HUES64 (cell line): ENCODE measurements at regions not wholly inside any gene's neighbourhood (a gene's known extent, or its start where the extent isn't known, plus 50 kb on each side); places are given as distances from the start of the nearest gene placed in this dataset.
"Not testable (repeated sequence)": the region's sequence is repeated elsewhere in the genome, so short reads cannot be mapped to it uniquely, and the experiment has no call there.

Experiments
- H3K27ac ChIP-seq: 2 replicates; pipeline ENCODE4 v1.7.0; 2013; ENCODE audit warnings: low read depth, low read length, inconsistent platforms
- H3K27me3 ChIP-seq: 2 replicates; pipeline ENCODE4 v1.6.1; 2013; ENCODE audit warnings: mild to moderate bottlenecking, low read length; ENCODE audit not compliant: insufficient read depth
- H3K36me3 ChIP-seq: 2 replicates; pipeline ENCODE4 v1.6.1; 2013; ENCODE audit warnings: mild to moderate bottlenecking, low read length; ENCODE audit not compliant: insufficient read depth
- H3K4me1 ChIP-seq: 2 replicates; pipeline ENCODE4 v1.6.1; 2013; ENCODE audit warnings: mild to moderate bottlenecking, low read length, moderate library complexity; ENCODE audit not compliant: insufficient read depth
- H3K4me3 ChIP-seq: 2 replicates; pipeline ENCODE4 v1.5.1; 2013; ENCODE audit warnings: mild to moderate bottlenecking, low read length, moderate library complexity
- H3K9ac ChIP-seq: 2 replicates; pipeline ENCODE4 v1.6.1; 2013; ENCODE audit warnings: mild to moderate bottlenecking, low read depth, low read length
- H3K9me3 ChIP-seq: 2 replicates; pipeline ENCODE4 v1.6.1; 2013; ENCODE audit warnings: low read depth, low read length; ENCODE audit not compliant: insufficient read depth
- WGBS: fragments of 150-250, 120-280 bp; methylation state at CpG from one replicate; pipeline ENCODE4 v1.1.7; 2013; ENCODE audit warnings: missing lambda C conversion rate; 5-methylcytosine and 5-hydroxymethylcytosine counted together

- 93% methylated on average over 2 of the region's 2 CpGs for WGBS
- Histone ChIP-seq H3K4me1 (no peaks in the 10 kb centered on the region), H3K4me3 (no peak overlapping the region), H3K27me3 (no peaks in the 10 kb centered on the region), H3K9ac (no peak overlapping the region), H3K9me3 (no peaks in the 10 kb centered on the region), H3K27ac (no peak overlapping the region), H3K36me3 (no peaks in the 10 kb centered on the region)
Observed at GRCh38 chr5:32928761-32929160, 217.6 kb downstream of the NPR3 start.

DNA sequence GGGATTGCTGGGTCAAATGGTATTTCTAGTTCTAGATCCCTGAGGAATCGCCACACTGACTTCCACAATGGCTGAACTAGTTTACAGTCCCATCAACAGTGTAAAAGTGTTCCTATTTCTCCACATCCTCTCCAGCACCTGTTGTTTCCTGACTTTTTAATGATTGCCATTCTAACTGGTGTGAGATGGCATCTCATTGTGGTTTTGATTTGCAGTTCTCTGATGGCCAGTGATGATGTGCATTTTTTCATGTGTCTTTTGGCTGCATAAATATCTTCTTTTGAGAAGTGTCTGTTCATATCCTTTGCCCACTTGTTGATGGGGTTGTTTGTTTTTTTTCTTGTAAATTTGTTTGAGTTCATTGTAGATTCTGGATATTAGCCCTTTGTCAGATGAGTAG, 220.3 kb downstream of the NPR3 start:
- H3K9ac ChIP-seq, result not testable (repeated sequence)
- no CpG with 5 or more reads among the region's 1 CpG for whole genome bisulfite sequencing

GRCh38 chr5:32932241-32932935, 221.3 kb downstream of the NPR3 start:
- no peaks in the 10 kb centered on the region for H3K4me1 ChIP-seq
- no peaks in the 10 kb centered on the region for H3K27me3 ChIP-seq
- H3K9ac ChIP-seq, result no peak overlapping the region
- H3K4me3 ChIP-seq, result no peak overlapping the region
- H3K36me3 ChIP-seq, result no peaks in the 10 kb centered on the region
- no peak overlapping the region for H3K27ac ChIP-seq
- 66% methylated on average over 4 of the region's 4 CpGs for WGBS
- no peaks in the 10 kb centered on the region for H3K9me3 ChIP-seq

More for the DNA sequence above, 220.3 kb downstream of the NPR3 start:
- H3K9me3 ChIP-seq, H3K4me3 ChIP-seq, H3K4me1 ChIP-seq, H3K36me3 ChIP-seq, H3K27ac ChIP-seq, H3K27me3 ChIP-seq: not testable (repeated sequence)

GRCh38 chr5:32933692-32934091, 222.6 kb downstream of the NPR3 start:
- no peaks in the 10 kb centered on the region for H3K4me1 ChIP-seq
- H3K36me3 ChIP-seq, result no peaks in the 10 kb centered on the region
- no peak overlapping the region for H3K9ac ChIP-seq
- no peak overlapping the region for H3K27ac ChIP-seq
- 94% methylated on average over 8 of the region's 8 CpGs for WGBS
- H3K27me3 ChIP-seq, result no peaks in the 10 kb centered on the region
- no peak overlapping the region for H3K4me3 ChIP-seq
- H3K9me3 ChIP-seq, result no peaks in the 10 kb centered on the region

DNA sequence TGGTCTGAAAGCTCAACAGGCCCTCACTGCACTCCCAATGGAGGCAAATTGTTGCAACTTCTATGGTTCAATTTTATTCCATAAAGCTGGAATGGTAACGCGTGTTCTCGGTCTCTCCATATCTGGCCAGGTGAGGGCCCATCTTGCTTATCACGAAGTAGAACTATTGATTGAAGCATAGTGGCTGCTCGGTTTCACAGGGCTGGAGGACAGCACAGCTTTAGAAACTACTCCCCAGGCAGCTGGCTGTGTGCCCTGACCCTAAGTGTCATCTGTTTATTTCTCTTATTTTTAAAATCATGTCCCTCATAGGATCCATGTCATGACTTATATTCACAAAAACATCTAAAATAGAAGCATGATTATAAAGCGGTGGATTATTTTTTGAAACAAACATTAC, 223.4 kb downstream of the NPR3 start:
- H3K9ac ChIP-seq, result no peak overlapping the region
- H3K36me3 ChIP-seq, result no peaks in the 10 kb centered on the region
- no peak overlapping the region for H3K4me3 ChIP-seq
- no peaks in the 10 kb centered on the region for H3K9me3 ChIP-seq
- WGBS, result 93% methylated on average over 5 of the region's 6 CpGs
- no peaks in the 10 kb centered on the region for H3K4me1 ChIP-seq
- no peaks in the 10 kb centered on the region for H3K27me3 ChIP-seq
- H3K27ac ChIP-seq, result no peak overlapping the region

DNA sequence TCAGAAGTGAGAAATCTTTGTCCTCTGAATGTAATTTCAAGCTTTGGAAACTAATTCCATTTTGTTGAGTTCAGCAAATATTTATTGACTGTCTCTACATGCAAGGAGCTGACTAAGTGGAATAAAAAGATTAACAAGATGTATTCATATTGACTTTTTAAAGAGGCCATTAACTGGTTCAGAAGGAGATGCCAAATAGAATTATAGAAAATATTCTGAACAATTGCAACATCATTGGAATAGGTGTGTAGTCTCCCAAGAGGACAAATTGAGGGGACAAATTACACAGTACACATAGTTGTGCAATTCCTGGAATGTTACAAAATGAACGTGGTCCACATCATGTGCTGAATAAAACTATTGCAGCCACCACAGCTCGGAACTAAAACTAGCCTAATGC, 224.2 kb downstream of the NPR3 start:
- WGBS, result 94% methylated on average over 2 of the region's 2 CpGs

DNA sequence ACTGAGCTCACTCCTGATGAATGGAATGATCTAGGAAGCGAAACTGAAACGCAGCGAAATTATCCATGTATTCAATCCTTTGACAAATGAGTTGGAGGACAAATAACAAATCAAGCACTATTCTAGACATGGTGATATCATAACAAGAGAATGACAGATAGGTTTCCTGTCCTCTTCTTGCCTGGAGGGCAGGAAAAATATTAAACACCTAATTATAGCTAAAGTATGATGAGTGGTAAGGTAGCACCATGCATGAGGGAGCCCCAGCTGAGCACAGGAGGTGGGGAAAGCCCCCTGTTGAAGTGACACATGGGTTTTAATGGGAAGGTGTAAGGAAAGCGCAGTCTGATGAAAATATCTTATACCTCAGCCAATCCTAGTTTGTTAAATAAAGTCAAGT, 225.2 kb downstream of the NPR3 start:
- H3K27ac ChIP-seq, result no peak overlapping the region
- WGBS, result no CpG with 5 or more reads among the region's 4 CpGs
- H3K4me1 ChIP-seq, result no peaks in the 10 kb centered on the region
- no peaks in the 10 kb centered on the region for H3K36me3 ChIP-seq
- no peaks in the 10 kb centered on the region for H3K27me3 ChIP-seq
- no peak overlapping the region for H3K9ac ChIP-seq
- H3K9me3 ChIP-seq, result no peaks in the 10 kb centered on the region
- H3K4me3 ChIP-seq, result no peak overlapping the region

More for the DNA sequence above, 224.2 kb downstream of the NPR3 start:
- H3K9me3 ChIP-seq, result no peaks in the 10 kb centered on the region
- H3K27me3 ChIP-seq, result no peaks in the 10 kb centered on the region
- H3K9ac ChIP-seq, result no peak overlapping the region
- H3K4me1 ChIP-seq, result no peaks in the 10 kb centered on the region
- no peak overlapping the region for H3K4me3 ChIP-seq
- H3K27ac ChIP-seq, result no peak overlapping the region
- H3K36me3 ChIP-seq, result no peaks in the 10 kb centered on the region

DNA sequence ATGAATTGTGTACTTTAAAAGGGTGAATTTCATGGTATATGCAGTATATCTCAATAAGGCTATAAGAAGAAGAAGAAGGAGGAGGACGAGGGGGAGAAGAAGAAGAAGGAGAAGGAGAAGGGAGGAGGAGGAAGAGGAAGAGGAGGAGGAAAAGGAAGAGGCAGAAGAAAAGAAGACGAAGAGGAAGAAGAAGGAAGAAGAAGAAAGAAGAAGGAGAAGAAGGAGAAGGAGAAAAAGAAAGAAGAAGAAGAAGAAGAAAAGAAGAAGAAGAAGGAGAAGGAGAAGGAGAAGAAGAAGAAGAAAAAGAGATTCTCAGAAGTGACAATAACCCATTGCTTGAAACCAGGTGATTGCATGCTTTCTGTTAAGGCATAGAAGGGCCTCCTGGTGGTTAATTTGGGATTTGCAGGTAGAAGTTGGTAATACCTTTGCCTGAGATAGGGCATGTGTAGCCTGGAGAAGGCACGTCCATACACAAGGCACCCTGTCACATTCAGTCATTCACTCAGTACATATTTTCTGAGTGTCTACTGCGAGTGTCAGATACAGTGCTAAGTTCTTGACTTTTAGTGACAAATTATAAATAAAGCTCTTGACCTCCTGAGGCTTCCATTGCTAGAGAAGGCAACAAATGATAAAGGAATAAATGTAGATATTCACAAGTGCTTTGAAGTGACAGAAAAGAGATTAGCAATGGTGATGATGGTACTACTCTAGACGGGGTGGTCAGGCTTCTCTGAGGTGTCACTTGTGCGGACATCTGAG, 231.3 kb downstream of the NPR3 start:
- peaks cover 4% of the 10 kb centered on the region; the same call in 1 of the 2 replicates for H3K9me3 ChIP-seq
- no peak overlapping the region for H3K27ac ChIP-seq
- H3K4me1 ChIP-seq, result no peaks in the 10 kb centered on the region
- WGBS, result 83% methylated on average over 6 of the region's 6 CpGs
- H3K9ac ChIP-seq, result no peak overlapping the region
- no peaks in the 10 kb centered on the region for H3K36me3 ChIP-seq
- H3K27me3 ChIP-seq, result no peaks in the 10 kb centered on the region
- H3K4me3 ChIP-seq, result no peak overlapping the region

DNA sequence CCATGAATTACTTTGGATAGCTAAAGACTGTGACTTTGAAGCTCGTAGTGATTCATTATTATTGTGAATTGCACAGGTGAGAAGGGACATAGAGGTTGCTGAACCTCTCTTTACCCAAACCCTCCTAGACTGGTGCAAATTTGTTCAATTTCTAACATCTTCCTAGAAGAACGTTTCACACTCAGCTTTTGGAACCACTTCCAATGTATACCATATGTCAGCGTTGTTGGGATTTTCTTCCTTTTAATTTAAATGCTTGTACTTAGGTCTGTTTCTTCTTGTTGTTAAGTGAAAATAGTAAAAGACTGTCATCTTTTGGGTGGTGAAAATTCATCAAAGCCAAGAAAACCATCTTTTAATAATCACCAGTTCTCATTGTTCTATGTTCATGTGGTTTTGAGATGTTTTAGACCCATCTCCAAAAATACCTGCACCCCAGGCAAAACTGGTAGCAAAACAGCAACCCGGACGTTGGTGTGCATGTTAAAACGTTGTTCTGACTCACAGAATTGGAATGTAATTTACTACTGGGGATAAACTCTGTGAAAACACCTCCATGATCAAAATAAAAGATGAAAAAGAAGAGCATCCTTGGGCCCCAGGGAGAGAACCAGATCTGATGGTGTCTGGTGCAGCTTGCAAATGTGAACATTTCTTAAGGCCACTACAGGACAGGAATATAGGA, 238.3 kb downstream of the NPR3 start:
- Histone ChIP-seq H3K9me3 (peaks cover 18% of the 10 kb centered on the region), H3K4me3 (no peak overlapping the region), H3K27me3 (no peaks in the 10 kb centered on the region), H3K36me3 (0 out of 2 replicates have a peak, but pooled peaks cover 3% of the 10 kb centered on the region), H3K9ac (no peak overlapping the region), H3K4me1 (peaks cover 15% of the 10 kb centered on the region), H3K27ac (no peak overlapping the region)
- 96% methylated on average over 5 of the region's 6 CpGs for WGBS

DNA sequence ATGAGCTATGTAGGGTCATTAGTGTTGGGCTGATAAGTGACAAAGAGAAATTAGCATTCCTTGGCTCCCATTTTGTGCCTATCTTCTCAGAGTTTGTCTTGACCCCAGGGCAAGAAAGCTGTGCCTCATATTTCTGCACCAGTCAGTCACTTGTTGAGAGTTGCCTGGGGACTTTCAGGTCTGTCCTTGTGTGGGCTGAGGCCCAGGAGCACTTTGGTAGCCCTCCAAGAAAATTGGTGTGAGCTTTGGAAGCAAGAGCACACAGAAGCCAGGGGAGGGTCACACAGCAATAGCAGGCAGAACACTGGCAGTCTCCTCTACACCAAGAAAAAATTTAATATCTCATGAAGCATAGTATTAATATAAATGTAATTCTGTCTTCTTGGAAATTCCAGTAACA, 239.9 kb downstream of the NPR3 start:
- Histone ChIP-seq H3K27ac (no peak overlapping the region), H3K27me3 (no peaks in the 10 kb centered on the region), H3K9me3 (peaks cover 18% of the 10 kb centered on the region), H3K4me3 (no peak overlapping the region), H3K4me1 (peaks cover 15% of the 10 kb centered on the region), H3K9ac (no peak overlapping the region), H3K36me3 (0 out of 2 replicates have a peak, but pooled peaks cover 3% of the 10 kb centered on the region)

- WGBS, result 90% methylated on average over 2 of the region's 2 CpGs
- Histone ChIP-seq H3K4me3 (no peak overlapping the region), H3K9ac (no peak overlapping the region), H3K36me3 (0 out of 2 replicates have a peak, but pooled peaks cover 3% of the 10 kb centered on the region), H3K4me1 (peaks cover 15% of the 10 kb centered on the region), H3K9me3 (peaks cover 15% of the 10 kb centered on the region), H3K27ac (peak overlapping the region; percentile 75; the same call in 1 of the 2 replicates), H3K27me3 (no peaks in the 10 kb centered on the region)
Observed at GRCh38 chr5:32951878-32952277, 240.8 kb downstream of the NPR3 start.
